ENCODE measurements at regions not wholly inside any gene's neighbourhood (a gene's known extent, or its start where the extent isn't known, plus 50 kb on each side); places are given as distances from the start of the nearest gene placed in this dataset.
"Not testable (repeated sequence)": the region's sequence is repeated elsewhere in the genome, so short reads cannot be mapped to it uniquely, and the experiment has no call there.

GRCh38 chr6:97775012-97775411, 492.0 kb upstream of the MMS22L start:
- Histone ChIP-seq H3K9me2 (replicated peaks; ENCODE audit: insufficient read depth, low read length) (no peaks in the 10 kb centered on the region), H3K9me3 (replicated peaks; ENCODE audit: insufficient read depth, low read length) (no peaks in the 10 kb centered on the region), H4K20me1 (ENCODE audit: insufficient read depth, low read length) (no peaks in the 10 kb centered on the region), H3K79me2 (ENCODE audit: low read length) (no peaks in the 10 kb centered on the region), H3K27me3 (replicated peaks; ENCODE audit: insufficient read depth, low read length) (no peaks in the 10 kb centered on the region), H3K36me3 (replicated peaks; ENCODE audit: insufficient read depth, low read length) (no peaks in the 10 kb centered on the region), H3K4me3 (ENCODE audit: low read length) (no peak overlapping the region), H3F3A (ENCODE audit: insufficient read depth, low read length) (no peaks in the 10 kb centered on the region), H3K27ac (ENCODE audit: low read length) (no peak overlapping the region), H3K4me1 (ENCODE audit: low read length) (no peaks in the 10 kb centered on the region), H2AFZ (ENCODE audit: low read length) (no peak overlapping the region), H3K9ac (ENCODE audit: low read length) (no peak overlapping the region), H3K4me2 (ENCODE audit: low read depth, low read length) (no peak overlapping the region)
- no peak for DNase-seq
- TF ChIP-seq EZH2phosphoT487 (IDR thresholded peaks at IDR 0.05; ENCODE audit: low read length) (no peak), CTCF (IDR thresholded peaks at IDR 0.05; ENCODE audit: low read length) (no peak), EZH2 (optimal IDR thresholded peaks at IDR 0.05; ENCODE audit: low read depth, low read length) (no peak)

GRCh38 chr6:97778290-97779038, 495.4 kb upstream of the MMS22L start:
- H3K4me3 ChIP-seq (ENCODE audit: low read length) = no peak overlapping the region
- no peaks in the 10 kb centered on the region for H3F3A ChIP-seq (ENCODE audit: insufficient read depth, low read length)

GRCh38 chr6:97779039-97779766, 496.2 kb upstream of the MMS22L start:
- DNase-seq; H3K4me2 ChIP-seq (ENCODE audit: low read depth, low read length); H3K9ac ChIP-seq (ENCODE audit: low read length); H3K79me2 ChIP-seq (ENCODE audit: low read length); H3K27ac ChIP-seq (ENCODE audit: low read length); H3K27me3 ChIP-seq (replicated peaks; ENCODE audit: insufficient read depth, low read length); H3K36me3 ChIP-seq (replicated peaks; ENCODE audit: insufficient read depth, low read length); H3K4me3 ChIP-seq (ENCODE audit: low read length); H3F3A ChIP-seq (ENCODE audit: insufficient read depth, low read length); H2AFZ ChIP-seq (ENCODE audit: low read length); H3K4me1 ChIP-seq (ENCODE audit: low read length); H3K9me2 ChIP-seq (replicated peaks; ENCODE audit: insufficient read depth, low read length); H4K20me1 ChIP-seq (ENCODE audit: insufficient read depth, low read length); H3K9me3 ChIP-seq (replicated peaks; ENCODE audit: insufficient read depth, low read length): not testable (repeated sequence)

More at GRCh38 chr6:97778290-97779038, 495.4 kb upstream of the MMS22L start:
- no peak for TF ChIP-seq EZH2 (optimal IDR thresholded peaks at IDR 0.05; ENCODE audit: low read depth, low read length)
- TF ChIP-seq EZH2phosphoT487 (IDR thresholded peaks at IDR 0.05; ENCODE audit: low read length) = no peak
- TF ChIP-seq CTCF (IDR thresholded peaks at IDR 0.05; ENCODE audit: low read length) = no peak
- Histone ChIP-seq H2AFZ (ENCODE audit: low read length) (no peak overlapping the region), H3K9me2 (replicated peaks; ENCODE audit: insufficient read depth, low read length) (no peaks in the 10 kb centered on the region), H3K79me2 (ENCODE audit: low read length) (no peaks in the 10 kb centered on the region), H3K4me2 (ENCODE audit: low read depth, low read length) (no peak overlapping the region), H3K4me1 (ENCODE audit: low read length) (no peaks in the 10 kb centered on the region), H3K36me3 (replicated peaks; ENCODE audit: insufficient read depth, low read length) (no peaks in the 10 kb centered on the region), H3K9ac (ENCODE audit: low read length) (no peak overlapping the region), H3K9me3 (replicated peaks; ENCODE audit: insufficient read depth, low read length) (no peaks in the 10 kb centered on the region), H4K20me1 (ENCODE audit: insufficient read depth, low read length) (no peaks in the 10 kb centered on the region), H3K27me3 (replicated peaks; ENCODE audit: insufficient read depth, low read length) (no peaks in the 10 kb centered on the region), H3K27ac (ENCODE audit: low read length) (no peak overlapping the region)
- no peak for DNase-seq

Data from MM.1S (cell line).